Upper lobe of left lung (tissue), 4 donors: ENCODE measurements at regions not wholly inside any gene's neighbourhood (a gene's known extent, or its start where the extent isn't known, plus 50 kb on each side); places are given as distances from the start of the nearest gene placed in this dataset.

Experiments
- CTCF ChIP-seq, 6 experiments: fragments of 450-650 bp in 4 of 6; fragments of 200-600 bp in 2 of 6; sonication (generic) in 2 of 6; IDR thresholded peaks; one replicate each; pipeline ENCODE4 v1.5.1; 2016 to 2019; ENCODE audit warnings: antibody characterized with exemption in 6 of 6
- EP300 ChIP-seq, 4 donors: sonication (generic); formaldehyde crosslinking; IDR thresholded peaks; one replicate each; pipeline ENCODE4 v1.5.1; 2017; ENCODE audit warnings: antibody characterized with exemption in 4 of 4, control low read depth in 2 of 4
- POLR2A ChIP-seq, 4 donors: fragments of 450-650 bp; IDR thresholded peaks; one replicate each; pipeline ENCODE4 v1.5.1; 2016 to 2017; ENCODE audit warnings: antibody characterized with exemption in 4 of 4, mild to moderate bottlenecking in 2 of 4
- POLR2AphosphoS5 ChIP-seq, 2 donors: sonication (generic); formaldehyde crosslinking; IDR thresholded peaks; one replicate each; pipeline ENCODE4 v1.5.1; 2017; ENCODE audit warnings: antibody characterized with exemption in 2 of 2

- no peak for TF ChIP-seq POLR2A (IDR thresholded peaks at IDR 0.05)
- TF ChIP-seq CTCF (IDR thresholded peaks at IDR 0.05) = no peak
- no peak for TF ChIP-seq POLR2AphosphoS5 (IDR thresholded peaks at IDR 0.05)
- no peak for TF ChIP-seq EP300 (IDR thresholded peaks at IDR 0.05)
These were observed 485.6 kb upstream of the SOX9 start for GRCh38 chr17:71635187-71635586.
